GM23338 (cell line): ENCODE measurements at regions not wholly inside any gene's neighbourhood (a gene's known extent, or its start where the extent isn't known, plus 50 kb on each side); places are given as distances from the start of the nearest gene placed in this dataset.

ENCODE experiments used
- ATAC-seq: fragments of 200-7000 bp; cut with Tn5 transposase; 3 replicates; pipeline ENCODE4 v1.9.1; 2020
- DNase-seq: peaks from one replicate; pipeline ENCODE4 v3.0.0-alpha.2; 2015; ENCODE audit warnings: low spot score
- H2AFZ ChIP-seq: fragments of 200-600 bp; sonication (generic); 2 replicates; pipeline ENCODE4 v1.8.0; 2016; ENCODE audit warnings: antibody characterized with exemption, mild to moderate bottlenecking, moderate library complexity
- H3F3A ChIP-seq: fragments of 200-600 bp; sonication (generic); replicated peaks from 2 replicates; pipeline ENCODE4 v1.8.0; 2017; ENCODE audit warnings: antibody characterized with exemption, mixed run types, low read depth
- H3K27ac ChIP-seq: fragments of 200-600 bp; sonication (generic); 2 replicates; pipeline ENCODE4 v1.6.1; 2016; ENCODE audit warnings: low read depth
- H3K27me3 ChIP-seq: fragments of 200-600 bp; sonication (generic); 2 replicates; pipeline ENCODE4 v1.8.0; 2016; ENCODE audit warnings: mild to moderate bottlenecking, mixed run types, moderate library complexity; ENCODE audit not compliant: insufficient read depth
- H3K36me3 ChIP-seq: fragments of 200-600 bp; sonication (generic); 2 replicates; pipeline ENCODE4 v1.8.0; 2016; ENCODE audit warnings: mild to moderate bottlenecking; ENCODE audit not compliant: insufficient read depth
- H3K4me1 ChIP-seq: fragments of 200-600 bp; sonication (generic); 2 replicates; pipeline ENCODE4 v1.8.0; 2016; ENCODE audit warnings: mild to moderate bottlenecking, moderate library complexity; ENCODE audit not compliant: insufficient read depth
- H3K4me2 ChIP-seq: fragments of 200-600 bp; sonication (generic); 2 replicates; pipeline ENCODE4 v1.7.1; 2017; ENCODE audit warnings: mixed run types
- H3K4me3 ChIP-seq: fragments of 200-600 bp; sonication (generic); 2 replicates; pipeline ENCODE4 v1.6.1; 2016; ENCODE audit warnings: mixed run types
- H3K79me2 ChIP-seq: fragments of 200-600 bp; sonication (generic); replicated peaks from 2 replicates; pipeline ENCODE4 v1.8.0; 2017; ENCODE audit warnings: mild to moderate bottlenecking; ENCODE audit not compliant: insufficient read depth
- H3K9me2 ChIP-seq: fragments of 200-600 bp; sonication (generic); 2 replicates; pipeline ENCODE4 v1.8.0; 2017; ENCODE audit not compliant: insufficient read depth
- H4K20me1 ChIP-seq: fragments of 200-600 bp; sonication (generic); replicated peaks from 2 replicates; pipeline ENCODE4 v1.8.0; 2017; ENCODE audit warnings: mild to moderate bottlenecking; ENCODE audit not compliant: insufficient read depth
- H3K27ac Mint-ChIP-seq: 2 replicates; pipeline ENCODE4 v1.8.0; 2020; ENCODE audit warnings: inconsistent platforms, mild to moderate bottlenecking, moderate library complexity, mixed read lengths
- H3K27me3 Mint-ChIP-seq: 3 replicates; pipeline ENCODE4 v1.8.0; 2022; ENCODE audit warnings: low read depth, mild to moderate bottlenecking, moderate library complexity, mixed read lengths, inconsistent platforms; ENCODE audit not compliant: insufficient read depth, poor library complexity
- H3K36me3 Mint-ChIP-seq: 3 replicates; pipeline ENCODE4 v1.8.0; 2021; ENCODE audit warnings: low read depth, mild to moderate bottlenecking, inconsistent platforms, moderate library complexity, mixed read lengths
- H3K4me1 Mint-ChIP-seq: 3 replicates; pipeline ENCODE4 v1.8.0; 2020; ENCODE audit warnings: mild to moderate bottlenecking, inconsistent platforms, mixed read lengths
- H3K4me3 Mint-ChIP-seq: 3 replicates; pipeline ENCODE4 v1.8.0; 2021; ENCODE audit warnings: moderate library complexity, mild to moderate bottlenecking, inconsistent platforms, mixed read lengths
- H3K9me3 Mint-ChIP-seq: 3 replicates; pipeline ENCODE4 v1.8.0; 2020; ENCODE audit warnings: moderate library complexity, mild to moderate bottlenecking, inconsistent platforms, mixed read lengths
- CTCF ChIP-seq, 2 experiments: fragments of 200-600 bp in 1 of 2; sonication (generic) in 1 of 2; conservative IDR thresholded peaks; 2 replicates each; pipeline versions ENCODE4 v1.5.1 to v1.6.1; 2016 to 2017; ENCODE audit warnings: antibody characterized with exemption in 2 of 2, low read depth in 2 of 2, mild to moderate bottlenecking in 2 of 2, moderate library complexity in 1 of 2
- ETS1 ChIP-seq: IDR thresholded peaks from 2 replicates; pipeline ENCODE4 v1.6.1; 2016; ENCODE audit warnings: antibody characterized with exemption
- EZH2 ChIP-seq: fragments of 200-600 bp; sonication (generic); IDR thresholded peaks from one replicate; pipeline ENCODE4 v1.8.0; 2017; ENCODE audit warnings: antibody characterized with exemption, mild to moderate bottlenecking, low read depth; ENCODE audit not compliant: unreplicated experiment
- EZH2phosphoT487 ChIP-seq: fragments of 200-600 bp; sonication (generic); IDR thresholded peaks from one replicate; pipeline ENCODE4 v1.8.1; 2018; ENCODE audit warnings: antibody characterized with exemption; ENCODE audit not compliant: unreplicated experiment
- NANOG ChIP-seq: IDR thresholded peaks from 2 replicates; pipeline ENCODE4 v1.6.1; 2016; ENCODE audit warnings: antibody characterized with exemption, borderline replicate concordance
- POLR2AphosphoS5 ChIP-seq: IDR thresholded peaks from 2 replicates; pipeline ENCODE4 v1.6.1; 2016; ENCODE audit warnings: antibody characterized with exemption, low read depth
- REST ChIP-seq: IDR thresholded peaks from one replicate; pipeline ENCODE4 v1.6.1; 2018; ENCODE audit warnings: antibody characterized with exemption; ENCODE audit not compliant: unreplicated experiment
- STAT1 ChIP-seq: IDR thresholded peaks from one replicate; pipeline ENCODE4 v1.6.1; 2016; ENCODE audit warnings: antibody characterized with exemption; ENCODE audit not compliant: unreplicated experiment
- ZNF114 ChIP-seq: fragments of 250-450 bp; sonication (Bioruptor Pico); IDR thresholded peaks from 2 replicates; pipeline ENCODE4 v1.5.0; 2020; ENCODE audit warnings: mild to moderate bottlenecking, moderate library complexity
- ZNF331 ChIP-seq: fragments of 250-450 bp; sonication (Bioruptor Pico); IDR thresholded peaks from 2 replicates; pipeline ENCODE4 v1.5.0; 2020; ENCODE audit warnings: low read depth, mild to moderate bottlenecking, moderate library complexity
- ZNF462 ChIP-seq: fragments of 250-450 bp; sonication (Bioruptor Pico); IDR thresholded peaks from 2 replicates; pipeline ENCODE4 v1.5.0; 2020; ENCODE audit warnings: mild to moderate bottlenecking, moderate library complexity

DNA sequence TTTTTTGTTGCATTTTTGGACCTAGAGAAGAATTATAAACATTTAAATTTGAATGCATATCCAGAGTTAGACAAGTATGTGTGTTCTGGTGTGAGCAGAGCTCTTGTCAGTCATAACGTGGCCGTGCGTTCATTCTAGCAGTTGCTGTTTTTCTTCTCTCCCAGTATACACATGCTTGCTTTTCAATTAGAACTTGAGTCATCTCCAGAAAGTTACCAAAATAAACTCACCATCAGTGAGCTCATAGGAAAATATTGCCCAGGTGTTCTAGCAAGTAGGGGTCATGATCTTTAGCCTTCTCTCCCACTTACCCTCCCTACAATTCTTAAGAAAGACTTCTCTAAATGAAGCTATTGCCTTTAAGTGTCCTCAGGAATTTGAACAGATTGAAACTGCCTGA, 247.5 kb upstream of the TUT7 start (continued):
- TF ChIP-seq ZNF462 (CRISPR knock-in tag) (no peak), ZNF114 (CRISPR knock-in tag) (no peak), ETS1 (no peak), NANOG (no peak), STAT1 (no peak), CTCF (conservative IDR thresholded peaks at IDR 0.05; ENCODE audit: low read depth in 2 of 2) (no peak), POLR2AphosphoS5 (no peak)

DNA sequence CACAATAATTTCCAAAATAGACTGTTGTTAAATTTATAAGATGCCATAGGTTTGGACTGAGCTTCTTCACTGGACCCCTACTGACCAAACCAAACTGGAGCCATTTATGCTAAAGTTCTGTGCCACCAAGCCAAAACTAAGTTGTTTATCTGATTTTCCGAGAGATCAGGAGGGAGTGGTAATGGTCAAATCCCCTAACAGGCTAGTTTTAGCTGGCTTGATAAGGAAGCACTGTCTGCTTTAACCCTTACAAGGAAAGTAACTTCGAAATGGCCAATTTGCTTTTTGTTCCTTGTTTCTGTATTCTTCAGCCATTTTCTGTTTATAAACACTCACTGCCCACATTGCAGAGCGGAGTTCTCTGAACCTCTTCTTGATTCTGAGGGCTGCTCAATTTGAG, 246.8 kb upstream of the TUT7 start:
- no peaks in the 10 kb centered on the region for H3K79me2 ChIP-seq
- H3K4me1 ChIP-seq = peaks cover 20% of the 10 kb centered on the region; the same call in 1 of the 2 replicates
- peaks cover 4% of the 10 kb centered on the region; the same call in 2 of the 3 replicates for H3K36me3 Mint-ChIP-seq
- no peak overlapping the region for H3K4me2 ChIP-seq
- H2AFZ ChIP-seq = no peak overlapping the region
- DNase-seq (no peak), ATAC-seq (no peak)
- H3K27me3 ChIP-seq = no peaks in the 10 kb centered on the region
- H3K9me2 ChIP-seq = no peaks in the 10 kb centered on the region
- H3K36me3 ChIP-seq = no peaks in the 10 kb centered on the region
- H4K20me1 ChIP-seq = no peaks in the 10 kb centered on the region
- peaks cover 36% of the 10 kb centered on the region for H3K4me1 Mint-ChIP-seq
- H3K27ac Mint-ChIP-seq = no peak overlapping the region
- H3F3A ChIP-seq = no peaks in the 10 kb centered on the region
- no peaks in the 10 kb centered on the region for H3K27me3 Mint-ChIP-seq
- H3K27ac ChIP-seq = no peak overlapping the region
- H3K9me3 Mint-ChIP-seq = peaks cover 11% of the 10 kb centered on the region; the same call in 2 of the 3 replicates
- no peak overlapping the region for H3K4me3 ChIP-seq
- no peak overlapping the region for H3K4me3 Mint-ChIP-seq
- TF ChIP-seq ZNF114 (CRISPR knock-in tag) (no peak), ZNF331 (CRISPR knock-in tag) (no peak), EZH2 (no peak), REST (no peak), ETS1 (no peak), NANOG (no peak), EZH2phosphoT487 (no peak)
